PC-9 (cell line): ENCODE measurements at regions not wholly inside any gene's neighbourhood (a gene's known extent, or its start where the extent isn't known, plus 50 kb on each side); places are given as distances from the start of the nearest gene placed in this dataset.

Source experiments
- EZH2 ChIP-seq: fragments of 200-600 bp; sonication (generic); IDR thresholded peaks from 2 replicates; pipeline ENCODE4 v1.8.0; 2017; ENCODE audit warnings: antibody characterized with exemption, low read depth
- TF ChIP-seq, protein P1 (sequence below): fragments of 200-600 bp; sonication (generic); conservative IDR thresholded peaks from 2 replicates; pipeline ENCODE4 v1.6.1; 2017; ENCODE audit warnings: mixed run types, antibody characterized with exemption, mild to moderate bottlenecking, moderate library complexity

DNA sequence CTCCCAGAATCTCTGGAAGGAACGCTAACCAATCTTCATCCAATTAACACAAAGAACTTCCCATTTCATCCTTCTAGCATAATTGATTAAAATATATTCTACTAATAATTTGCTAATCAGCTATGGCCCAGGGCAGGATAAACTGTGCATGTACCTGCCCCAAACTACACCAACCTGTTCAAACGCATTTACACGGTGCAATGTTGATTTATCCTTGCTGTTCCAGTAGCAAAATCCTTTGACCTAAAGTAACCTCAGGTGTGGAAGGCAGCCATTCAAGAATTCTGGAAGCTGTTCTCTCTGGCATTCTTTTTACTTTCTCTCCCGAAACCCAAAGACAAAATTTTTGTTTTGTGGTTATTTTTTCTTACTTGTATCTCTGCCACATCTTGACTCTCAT, 309.4 kb downstream of the ZNF674 start:
- TF ChIP-seq, protein P1, sequence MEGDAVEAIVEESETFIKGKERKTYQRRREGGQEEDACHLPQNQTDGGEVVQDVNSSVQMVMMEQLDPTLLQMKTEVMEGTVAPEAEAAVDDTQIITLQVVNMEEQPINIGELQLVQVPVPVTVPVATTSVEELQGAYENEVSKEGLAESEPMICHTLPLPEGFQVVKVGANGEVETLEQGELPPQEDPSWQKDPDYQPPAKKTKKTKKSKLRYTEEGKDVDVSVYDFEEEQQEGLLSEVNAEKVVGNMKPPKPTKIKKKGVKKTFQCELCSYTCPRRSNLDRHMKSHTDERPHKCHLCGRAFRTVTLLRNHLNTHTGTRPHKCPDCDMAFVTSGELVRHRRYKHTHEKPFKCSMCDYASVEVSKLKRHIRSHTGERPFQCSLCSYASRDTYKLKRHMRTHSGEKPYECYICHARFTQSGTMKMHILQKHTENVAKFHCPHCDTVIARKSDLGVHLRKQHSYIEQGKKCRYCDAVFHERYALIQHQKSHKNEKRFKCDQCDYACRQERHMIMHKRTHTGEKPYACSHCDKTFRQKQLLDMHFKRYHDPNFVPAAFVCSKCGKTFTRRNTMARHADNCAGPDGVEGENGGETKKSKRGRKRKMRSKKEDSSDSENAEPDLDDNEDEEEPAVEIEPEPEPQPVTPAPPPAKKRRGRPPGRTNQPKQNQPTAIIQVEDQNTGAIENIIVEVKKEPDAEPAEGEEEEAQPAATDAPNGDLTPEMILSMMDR: no peak
- TF ChIP-seq EZH2: no peak
